Activated effector memory CD4-positive, alpha-beta T cell treated with Interleukin-2 at 50 U/mL for 16 hours (primary cell): ENCODE measurements at regions not wholly inside any gene's neighbourhood (a gene's known extent, or its start where the extent isn't known, plus 50 kb on each side); places are given as distances from the start of the nearest gene placed in this dataset.

Source experiments
- DNase-seq: peaks from one replicate; pipeline ENCODE4 v3.0.0-alpha.2; 2020

DNA sequence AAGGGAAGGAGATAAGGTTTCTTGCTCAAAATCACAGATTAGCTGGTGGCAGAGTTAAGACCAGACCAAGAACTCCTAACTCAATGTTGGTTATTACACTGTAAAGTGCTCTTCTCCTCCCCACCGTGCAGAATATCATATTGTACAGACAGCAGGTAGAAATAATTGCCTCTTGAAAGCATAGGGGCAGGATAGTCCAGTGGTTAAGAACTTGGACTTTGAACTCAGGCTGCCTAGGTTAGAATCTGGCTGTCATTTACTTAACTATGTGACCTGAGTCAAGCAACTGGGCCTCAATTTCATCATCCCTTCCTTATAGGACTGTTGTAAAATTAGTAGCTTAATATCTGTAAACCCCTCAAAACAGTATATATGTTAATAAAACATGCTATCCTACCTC lies 114.9 kb upstream of the HIVEP3 start:
- DNase-seq = no peak

DNA sequence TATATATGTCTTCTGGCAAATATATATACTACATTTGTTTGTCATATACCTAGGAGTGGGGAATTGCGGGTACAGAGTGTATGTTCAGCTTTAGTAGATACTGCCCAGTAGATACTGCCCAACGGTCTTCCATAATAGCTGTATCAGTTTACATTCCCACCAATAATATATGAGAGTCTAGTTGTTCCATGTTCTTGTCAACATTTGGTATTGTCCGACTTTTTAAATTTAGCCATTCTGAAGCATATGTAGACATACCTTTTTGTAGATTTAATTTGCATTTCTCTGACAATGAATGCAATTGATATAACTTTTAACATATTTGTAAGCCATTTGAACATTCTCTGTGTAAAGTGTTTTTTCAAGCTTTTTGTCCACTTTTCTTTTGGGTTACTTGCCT lies 99.0 kb upstream of the HIVEP3 start:
- no peak for DNase-seq

DNA sequence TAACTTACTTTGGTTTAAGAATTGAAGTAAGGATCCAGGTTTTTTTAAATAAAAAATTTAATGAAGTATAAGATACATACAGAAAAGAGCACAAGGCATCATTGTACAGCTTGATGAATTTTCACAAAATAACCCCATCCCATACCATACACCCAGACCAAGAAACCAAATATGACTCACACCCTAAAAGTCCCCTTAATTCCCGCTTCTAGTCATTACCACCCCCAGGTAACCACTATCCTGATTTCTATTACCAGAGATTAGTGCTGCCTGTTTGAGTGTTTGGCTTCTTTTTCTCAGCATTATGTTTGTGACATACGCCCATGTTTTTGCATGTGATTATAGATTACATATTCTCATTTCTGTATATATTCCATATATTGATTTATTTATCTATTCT lies 98.5 kb upstream of the HIVEP3 start:
- DNase-seq = no peak

DNA sequence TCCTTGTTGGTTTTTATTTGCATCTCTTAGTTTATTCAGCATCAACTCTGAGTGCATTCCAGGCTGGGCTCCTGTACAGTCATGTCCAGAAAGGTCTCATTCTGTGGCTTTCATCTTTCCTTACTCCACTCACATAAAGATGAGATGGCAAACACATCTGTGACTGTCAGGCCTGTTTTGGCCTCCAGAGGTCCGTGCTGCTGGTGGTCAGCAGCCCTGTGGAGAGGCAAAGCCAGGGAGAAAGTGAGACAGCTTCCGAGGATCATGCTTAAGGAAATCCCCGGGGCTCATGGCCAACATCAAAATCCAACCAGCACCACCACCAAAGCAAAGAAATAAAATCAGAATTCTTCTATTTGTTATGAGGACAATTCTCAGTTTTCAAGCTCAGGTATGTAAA lies 96.1 kb upstream of the HIVEP3 start:
- no peak for DNase-seq

DNA sequence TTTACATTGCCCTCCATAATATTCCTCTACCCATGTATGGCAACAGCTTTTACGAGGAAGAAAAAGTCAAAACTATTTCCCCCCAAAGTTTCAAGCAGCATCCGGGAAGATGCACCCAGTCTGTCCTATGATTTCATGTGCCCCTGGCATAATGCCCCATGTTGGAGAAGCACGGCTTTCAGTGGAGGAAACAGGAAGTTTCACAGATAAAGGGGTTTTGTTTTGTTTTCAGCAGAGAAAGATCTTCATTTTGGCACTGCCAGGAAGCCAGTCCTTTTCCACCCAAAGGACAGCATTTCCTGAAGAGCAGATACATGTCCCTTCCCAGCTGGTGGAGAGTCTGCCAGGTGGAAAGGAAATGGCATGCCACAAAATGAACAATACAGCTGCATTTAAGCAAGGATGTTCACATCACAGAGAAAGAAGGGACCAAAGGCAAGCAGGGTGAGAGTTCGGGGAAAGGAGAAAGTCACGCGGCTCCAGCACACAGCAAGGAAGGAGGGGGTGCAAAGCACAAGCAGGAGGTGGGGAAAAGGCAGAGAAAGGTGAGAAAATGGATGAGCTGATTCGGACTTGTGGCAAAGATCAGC lies 95.3 kb upstream of the HIVEP3 start:
- no peak for DNase-seq

DNA sequence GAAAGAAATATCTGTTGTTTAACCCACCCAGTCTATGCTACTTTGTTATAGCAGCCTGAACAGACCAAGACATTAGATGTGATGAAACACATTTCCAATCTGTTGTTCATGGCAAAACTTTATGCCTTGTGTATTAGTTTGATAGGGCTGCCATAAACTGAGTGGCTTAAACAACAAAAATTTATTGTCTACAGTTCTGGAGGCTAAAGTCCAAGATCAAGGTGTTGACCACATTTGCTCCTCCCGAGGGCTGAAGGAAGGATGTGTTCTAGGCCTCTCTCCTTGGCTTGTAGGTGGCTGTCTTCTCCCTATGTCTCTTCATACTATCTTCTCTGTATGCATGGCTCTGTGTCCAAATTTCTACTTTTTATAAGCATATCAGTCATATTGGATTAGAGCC lies 94.1 kb upstream of the HIVEP3 start:
- DNase-seq = no peak

DNA sequence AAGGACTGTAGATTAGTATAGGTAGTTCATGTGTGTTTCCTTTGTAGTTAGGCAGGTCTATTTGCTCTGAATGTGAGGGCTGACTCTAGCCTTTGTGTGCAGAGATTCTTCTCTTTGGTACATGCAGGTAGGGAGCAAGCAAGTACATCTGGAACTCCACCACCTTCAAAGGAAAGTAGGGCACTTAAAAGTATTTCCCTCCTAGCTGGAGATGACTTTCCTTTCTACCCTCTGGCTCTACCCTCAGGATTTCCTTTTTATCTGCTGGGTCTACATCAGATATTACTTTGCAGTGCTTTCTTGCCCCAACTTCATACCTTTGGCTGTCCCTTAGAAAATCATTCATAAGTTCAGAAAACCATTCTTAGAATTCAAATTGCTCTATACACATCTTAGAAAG lies 91.7 kb upstream of the HIVEP3 start:
- DNase-seq = no peak

DNA sequence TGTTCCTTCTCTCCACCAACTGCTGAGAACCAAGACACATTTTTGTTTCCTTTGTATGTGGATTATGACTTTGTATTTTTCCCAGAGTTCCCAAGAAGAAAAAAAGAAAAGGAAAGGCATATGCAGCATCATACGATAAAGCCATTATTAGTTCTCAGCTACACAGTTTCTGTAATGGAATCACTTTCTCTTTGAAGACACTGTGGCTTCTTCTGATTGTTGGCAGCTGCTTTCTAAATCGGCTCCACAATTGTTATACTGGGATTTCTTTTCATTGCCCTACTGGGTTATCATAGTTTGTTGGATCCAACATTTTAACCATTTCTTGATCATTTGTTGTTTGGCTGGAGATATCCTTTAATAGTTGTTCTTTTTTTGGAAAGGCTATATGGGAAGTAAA lies 89.5 kb upstream of the HIVEP3 start:
- no peak for DNase-seq

DNA sequence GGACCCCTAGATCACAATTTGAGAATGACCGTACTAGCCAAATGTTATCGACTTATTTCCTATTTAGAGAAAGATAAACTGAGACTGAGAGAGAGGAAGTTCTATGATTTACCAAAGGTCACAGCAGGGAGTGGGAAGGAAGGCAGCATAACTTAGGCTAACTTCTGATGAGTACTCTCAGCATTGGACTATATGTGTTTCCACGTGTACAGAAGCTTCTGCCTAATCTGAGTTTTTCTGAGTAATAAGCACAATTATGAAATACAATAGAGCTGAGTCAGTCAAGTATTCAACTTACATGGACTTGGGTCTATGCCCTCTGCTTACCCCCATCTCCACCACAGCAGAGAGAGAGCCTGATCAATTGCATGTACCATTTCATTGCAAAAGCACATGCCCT lies 88.1 kb upstream of the HIVEP3 start:
- no peak for DNase-seq

DNA sequence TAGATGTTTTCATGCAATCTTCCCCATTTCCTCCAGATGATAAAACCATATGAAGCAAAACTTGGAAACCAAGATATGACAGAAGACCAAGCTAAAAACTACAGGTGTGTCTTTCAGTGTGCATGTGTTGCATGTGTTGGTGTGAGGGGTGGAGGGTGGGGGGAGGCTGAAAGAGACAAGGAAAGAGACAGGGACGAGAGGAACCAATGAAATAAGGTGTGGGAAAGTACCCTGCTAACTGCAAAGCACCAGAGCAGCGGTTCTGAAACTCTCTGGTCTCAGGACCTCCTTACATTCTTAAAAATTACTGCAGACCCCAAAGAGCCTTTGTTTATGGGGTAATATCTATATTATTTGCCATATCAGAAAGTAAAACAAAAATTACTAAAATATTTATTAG lies 87.4 kb upstream of the HIVEP3 start:
- DNase-seq = no peak

DNA sequence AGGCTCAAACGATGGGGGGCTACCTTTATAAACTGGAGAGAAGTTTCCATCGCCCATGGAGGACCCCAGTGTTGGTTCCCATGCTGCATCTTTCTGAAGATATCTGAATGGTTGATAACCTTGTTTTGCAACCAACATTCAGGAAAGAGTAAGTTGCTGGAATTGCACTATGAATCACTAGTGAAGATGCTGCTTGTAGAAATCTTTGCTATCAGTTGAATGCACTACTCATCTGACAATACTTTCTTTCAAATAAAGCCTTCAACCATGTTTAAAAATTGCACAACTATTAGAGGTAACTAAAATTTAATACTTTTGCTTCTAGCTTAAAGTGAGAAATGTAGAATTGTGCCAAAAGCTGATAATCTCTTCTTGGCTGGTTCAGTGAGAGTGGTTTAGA lies 86.8 kb upstream of the HIVEP3 start:
- DNase-seq = no peak

DNA sequence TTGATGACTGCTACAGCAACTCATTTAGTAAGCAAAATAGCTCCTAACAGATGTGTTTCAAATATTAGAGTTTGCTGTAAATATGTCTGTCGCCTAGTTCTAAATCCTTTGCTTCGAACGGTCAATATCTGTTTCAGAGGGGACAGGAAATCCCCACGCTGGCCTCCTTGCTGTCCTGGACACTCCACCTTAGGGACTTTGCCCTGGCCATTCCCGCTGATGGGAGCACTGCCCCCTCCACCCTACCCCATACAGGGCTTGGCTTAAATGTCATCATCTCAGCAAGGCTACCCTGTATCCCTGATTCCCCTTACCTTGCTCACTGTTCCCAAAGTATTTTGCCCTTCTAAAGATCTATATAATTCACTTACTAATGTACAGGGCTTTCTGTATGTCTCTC lies 86.1 kb upstream of the HIVEP3 start:
- no peak for DNase-seq

DNA sequence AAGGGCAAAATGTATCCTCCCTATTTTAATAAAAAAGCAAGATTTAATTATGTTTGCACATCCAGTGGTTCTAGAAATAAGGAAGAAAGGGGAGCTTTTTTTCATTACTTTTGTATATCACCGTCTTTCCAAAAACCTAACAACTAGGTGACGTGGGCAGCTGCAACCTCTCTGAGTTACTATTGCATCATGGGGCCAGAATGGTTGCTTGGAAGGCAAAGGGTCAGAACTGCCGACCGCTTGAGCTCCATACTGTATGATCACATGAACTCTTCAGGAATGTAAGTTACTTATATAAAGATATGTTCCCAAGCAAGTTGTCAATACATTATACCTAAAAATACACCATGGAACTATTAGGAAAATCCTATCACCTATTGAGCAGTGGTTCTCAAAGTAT lies 85.6 kb upstream of the HIVEP3 start:
- DNase-seq = no peak

DNA sequence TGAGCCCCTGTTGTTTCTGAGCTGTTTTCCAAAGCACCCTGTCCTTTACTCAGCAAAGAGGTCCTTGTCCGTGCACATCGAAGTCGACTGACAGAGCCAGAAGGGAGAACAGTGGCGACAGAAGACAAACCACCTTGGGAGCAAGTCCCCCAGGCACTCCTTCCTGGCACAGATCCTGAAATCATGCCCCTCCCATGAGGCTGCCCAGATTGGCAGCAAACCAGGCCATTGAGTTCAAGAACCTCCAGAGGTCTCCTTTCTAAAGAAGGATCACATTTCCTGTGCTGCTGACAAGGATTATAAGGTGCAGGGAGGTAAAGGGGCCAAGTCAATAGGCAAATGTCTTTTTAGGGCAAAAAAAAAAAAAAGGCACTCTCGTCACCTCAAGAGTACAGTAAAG lies 84.7 kb upstream of the HIVEP3 start:
- DNase-seq = no peak

DNA sequence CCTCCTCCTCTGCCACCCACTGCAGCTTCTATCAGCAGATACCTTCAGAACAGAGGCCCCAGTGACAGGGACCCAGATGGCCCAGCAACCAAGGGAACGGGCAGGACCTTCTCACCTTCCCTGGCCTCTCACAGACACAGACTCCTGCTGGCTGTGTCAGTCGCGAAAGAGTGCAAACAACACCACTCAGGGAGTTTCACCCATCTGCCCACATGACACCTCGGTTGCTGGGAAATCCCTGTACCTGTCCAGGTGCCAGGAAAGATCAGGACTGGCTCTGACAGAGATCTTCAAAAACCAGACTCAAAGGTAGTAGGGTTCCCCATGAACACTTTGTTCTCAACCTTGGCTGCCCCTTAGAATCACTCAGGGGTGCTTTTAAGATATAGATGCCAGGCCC lies 83.5 kb upstream of the HIVEP3 start:
- no peak for DNase-seq

DNA sequence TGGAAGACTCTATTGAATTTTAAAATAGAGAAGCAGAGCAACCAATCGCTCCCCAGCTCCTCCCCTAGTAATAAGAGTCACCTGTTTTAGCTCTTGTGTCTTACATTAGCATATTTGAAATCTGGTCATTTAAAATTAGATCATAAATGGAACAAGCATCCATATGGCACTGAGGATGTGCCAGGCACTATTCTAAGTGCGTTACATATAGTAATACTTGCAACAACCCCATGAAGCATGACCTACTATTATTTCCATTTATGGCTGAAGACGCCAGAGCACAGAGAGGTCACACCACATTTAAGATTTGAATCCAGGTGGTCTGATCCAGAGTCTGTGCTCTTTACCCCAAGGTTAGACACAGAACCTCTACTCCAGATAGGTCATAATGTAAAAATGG lies 82.0 kb upstream of the HIVEP3 start:
- DNase-seq = no peak

DNA sequence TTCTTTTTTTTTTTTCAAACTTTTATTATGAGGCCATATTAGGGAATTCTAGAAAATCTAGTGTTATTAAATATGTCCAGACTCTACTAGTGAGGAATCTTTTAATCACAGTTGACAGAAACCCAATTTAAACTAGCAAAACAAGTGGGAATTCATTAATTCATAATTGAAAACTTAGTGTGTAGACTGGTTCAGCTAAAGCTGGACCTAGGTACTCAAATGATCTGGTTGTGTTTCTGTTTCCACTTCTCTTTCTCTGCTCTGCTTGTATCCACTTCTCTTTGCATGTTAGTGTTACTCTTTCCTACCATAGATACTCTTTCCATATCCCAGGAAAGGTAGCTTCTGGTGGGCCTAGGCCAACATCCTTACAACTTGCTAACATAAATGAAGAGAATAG lies 81.2 kb upstream of the HIVEP3 start:
- DNase-seq = no peak

DNA sequence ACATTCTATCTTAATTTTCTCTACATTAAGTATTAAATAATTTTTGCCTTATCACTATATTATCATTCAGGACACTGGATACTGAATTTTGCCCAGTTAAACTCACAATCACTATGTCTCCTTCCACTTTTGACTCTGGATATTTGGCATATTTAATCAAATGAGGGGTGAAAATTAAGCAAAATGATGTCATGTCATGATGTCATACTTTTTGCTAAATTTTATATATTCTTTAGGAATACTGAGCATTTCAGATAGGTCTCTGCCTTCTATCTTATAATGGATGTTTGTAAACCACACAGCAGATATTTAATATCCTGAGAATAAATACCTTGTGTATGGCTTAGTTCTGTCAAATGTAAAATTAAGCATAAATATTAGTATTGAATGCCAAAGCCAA lies 79.5 kb upstream of the HIVEP3 start:
- DNase-seq = no peak

DNA sequence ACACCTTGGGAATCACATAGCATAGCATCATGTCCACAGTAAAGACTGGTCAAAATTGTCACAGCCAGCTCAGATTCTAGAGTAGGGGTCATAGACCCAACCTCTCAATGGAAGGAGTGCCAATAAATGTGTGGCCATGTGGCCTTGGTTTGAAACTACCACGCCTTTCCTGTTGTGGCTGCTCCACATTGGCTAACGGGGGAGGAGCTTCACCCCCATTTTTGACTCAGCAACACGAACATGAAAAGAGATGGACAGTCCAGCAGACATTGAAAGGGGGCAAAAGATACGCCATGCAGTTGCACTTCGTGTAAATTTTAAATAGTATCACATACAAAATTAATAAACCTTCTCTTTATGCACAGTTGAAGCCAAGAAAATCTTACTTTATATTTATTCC lies 78.4 kb upstream of the HIVEP3 start:
- DNase-seq = no peak

DNA sequence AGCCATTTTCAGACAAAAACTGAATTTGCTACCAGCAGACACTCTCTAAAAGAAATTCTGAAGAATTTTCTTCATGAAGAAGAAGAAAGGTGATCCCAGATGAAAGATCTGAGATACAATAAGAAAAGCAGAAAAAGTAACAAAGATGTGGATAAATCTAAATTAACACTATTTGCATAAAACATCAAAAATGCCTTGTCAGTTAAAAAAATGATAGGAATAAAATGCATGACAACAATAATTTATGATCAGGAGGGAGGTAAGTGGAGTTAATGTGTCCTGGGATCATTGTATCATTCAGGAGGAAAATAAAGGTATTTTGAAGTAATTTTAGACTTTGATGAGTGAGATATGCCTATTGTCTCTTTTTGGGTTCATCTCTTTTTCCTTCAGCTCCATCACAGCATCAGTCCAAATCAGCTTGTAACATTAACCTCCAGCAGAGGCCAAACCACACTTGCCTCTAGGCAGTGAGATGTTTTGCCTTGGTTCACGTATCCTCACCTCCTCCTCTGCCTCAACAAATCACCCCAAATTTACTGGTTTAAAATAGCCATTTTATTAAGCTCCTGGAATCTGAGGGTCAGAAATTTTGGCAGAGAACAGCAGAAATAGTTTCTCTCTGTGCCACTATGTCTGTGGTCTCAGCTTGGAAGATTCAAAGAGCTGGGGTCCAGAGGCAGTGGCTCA lies 76.9 kb upstream of the HIVEP3 start:
- no peak for DNase-seq

DNA sequence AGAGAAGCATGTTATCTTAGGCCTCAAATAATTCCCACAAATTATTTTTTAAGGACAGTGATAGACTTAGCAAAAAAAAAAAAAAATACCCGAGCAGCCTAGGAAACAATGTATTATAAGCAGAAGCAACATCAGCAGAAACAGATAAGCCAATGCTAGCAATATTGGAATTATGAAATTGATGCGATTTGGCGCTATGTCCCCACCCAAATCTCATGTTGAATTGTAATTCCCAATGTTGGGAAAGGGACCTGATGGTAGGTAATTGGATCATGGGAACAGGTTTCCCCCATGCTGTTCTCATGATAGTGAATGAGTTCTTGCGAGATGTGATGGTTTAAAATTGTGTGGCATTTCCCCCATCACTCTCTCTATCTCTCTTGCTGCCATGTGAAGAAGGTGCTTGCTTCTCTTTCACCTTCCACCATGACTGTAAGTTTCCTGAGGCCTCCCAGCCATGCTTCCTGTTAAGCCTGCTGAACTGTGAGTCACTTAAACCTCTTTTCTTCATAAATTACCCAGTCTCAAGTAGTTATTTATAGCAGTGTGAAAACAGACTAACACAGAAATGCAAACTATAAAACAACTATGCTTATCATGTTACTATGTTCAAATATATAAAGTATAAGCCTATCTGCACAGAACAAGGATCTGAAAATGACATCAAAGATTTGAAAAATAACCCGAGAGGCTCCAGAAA lies 75.6 kb upstream of the HIVEP3 start:
- DNase-seq = no peak

DNA sequence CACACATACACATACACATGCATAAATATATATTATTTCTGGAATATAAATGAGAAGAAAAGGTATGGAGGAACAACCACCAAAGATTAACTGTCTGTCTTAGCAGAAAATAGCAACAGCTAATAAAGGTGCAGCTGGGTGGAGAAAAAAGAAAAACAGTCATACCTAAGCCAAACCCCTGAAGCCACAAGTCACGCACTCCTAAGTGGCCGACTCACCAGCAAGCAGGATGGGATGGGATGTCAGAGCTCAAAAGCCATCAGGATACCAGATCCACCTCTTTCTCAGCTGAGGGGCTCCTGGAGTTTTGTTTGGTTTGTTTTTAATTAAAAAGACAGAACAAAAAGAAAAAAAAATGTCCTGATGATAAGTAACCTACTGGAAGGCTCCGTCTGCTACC lies 64.7 kb upstream of the HIVEP3 start:
- no peak for DNase-seq

DNA sequence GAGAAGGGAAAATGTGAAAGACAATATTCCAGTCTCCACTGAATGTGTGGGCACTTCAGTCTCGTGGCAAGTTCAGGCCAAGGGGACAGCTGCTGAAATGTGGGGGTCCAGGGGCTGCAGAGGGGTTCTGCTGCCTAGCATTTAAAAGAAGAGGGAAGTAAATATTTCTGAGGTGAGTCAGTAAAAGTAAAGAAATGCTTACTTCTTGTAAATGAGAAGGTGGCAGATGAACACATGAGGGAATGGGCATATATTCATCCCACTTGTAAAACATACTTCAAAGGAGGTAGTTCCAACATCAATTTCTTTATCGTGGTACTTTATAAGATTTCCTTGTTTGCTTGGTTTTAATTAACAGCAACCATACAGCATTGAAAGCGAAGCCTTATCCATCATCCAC lies 63.1 kb upstream of the HIVEP3 start:
- no peak for DNase-seq

DNA sequence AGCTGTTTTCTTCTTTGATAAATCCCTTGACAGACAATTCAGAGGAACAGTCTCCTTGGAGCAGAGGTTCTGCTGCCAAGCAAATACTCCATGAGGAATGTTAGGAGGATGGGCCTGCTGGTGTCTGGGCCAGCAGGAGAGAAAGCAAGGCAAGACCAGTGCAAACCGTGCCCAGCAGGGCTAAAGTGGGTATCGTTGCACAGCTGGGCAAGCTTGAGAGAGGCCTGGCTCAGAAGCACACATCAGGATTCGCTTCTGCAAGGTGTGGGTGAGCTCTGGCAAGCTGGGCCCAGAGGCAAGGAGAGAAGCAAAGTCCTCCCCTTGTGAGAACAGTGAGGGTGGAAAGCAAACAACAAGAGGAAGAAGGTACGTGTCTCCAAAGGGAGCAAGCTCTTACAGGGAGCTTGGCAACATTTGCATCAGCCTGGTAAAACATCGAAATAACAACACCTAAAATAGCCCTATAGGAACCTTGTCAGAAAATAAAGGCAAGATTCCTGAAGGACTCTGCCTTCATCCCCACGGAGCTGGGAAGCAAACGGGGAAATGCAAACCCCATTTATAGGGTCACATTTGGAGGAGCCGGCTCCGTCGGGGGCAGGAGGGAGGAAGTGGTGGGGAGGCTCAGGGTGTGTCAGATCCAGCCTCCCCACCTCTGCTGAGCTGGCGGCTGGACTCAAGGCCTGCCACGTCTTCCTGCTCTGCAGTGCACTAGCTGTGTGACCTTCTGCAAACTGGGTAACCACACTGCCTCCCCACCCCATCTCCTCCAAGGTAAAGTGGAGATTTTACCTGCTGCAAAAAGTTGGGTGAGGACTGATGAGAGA lies 62.3 kb upstream of the HIVEP3 start:
- no peak for DNase-seq
